ENCODE measurements at regions not wholly inside any gene's neighbourhood (a gene's known extent, or its start where the extent isn't known, plus 50 kb on each side); places are given as distances from the start of the nearest gene placed in this dataset.

DNA sequence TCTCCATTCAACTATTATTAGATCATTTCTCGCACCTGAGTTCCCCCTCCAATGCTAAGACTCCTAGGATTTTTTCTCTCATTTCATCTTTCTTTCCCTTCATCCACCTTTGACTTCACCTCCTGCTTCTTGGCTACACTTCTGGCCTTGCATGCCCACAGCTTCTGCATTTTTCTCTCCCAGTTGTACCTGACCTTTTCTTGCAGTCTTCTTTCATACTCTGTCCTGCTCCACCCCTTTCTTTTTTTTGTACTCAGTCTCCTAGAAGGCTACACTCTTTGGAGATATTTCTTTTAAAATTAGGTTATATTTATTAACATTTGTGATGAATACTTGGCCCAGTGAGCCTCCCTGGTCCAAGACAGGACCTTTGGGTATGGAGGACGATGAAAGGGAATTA is 190.4 kb downstream of the DEPDC1B start:
- TF ChIP-seq, protein P1, sequence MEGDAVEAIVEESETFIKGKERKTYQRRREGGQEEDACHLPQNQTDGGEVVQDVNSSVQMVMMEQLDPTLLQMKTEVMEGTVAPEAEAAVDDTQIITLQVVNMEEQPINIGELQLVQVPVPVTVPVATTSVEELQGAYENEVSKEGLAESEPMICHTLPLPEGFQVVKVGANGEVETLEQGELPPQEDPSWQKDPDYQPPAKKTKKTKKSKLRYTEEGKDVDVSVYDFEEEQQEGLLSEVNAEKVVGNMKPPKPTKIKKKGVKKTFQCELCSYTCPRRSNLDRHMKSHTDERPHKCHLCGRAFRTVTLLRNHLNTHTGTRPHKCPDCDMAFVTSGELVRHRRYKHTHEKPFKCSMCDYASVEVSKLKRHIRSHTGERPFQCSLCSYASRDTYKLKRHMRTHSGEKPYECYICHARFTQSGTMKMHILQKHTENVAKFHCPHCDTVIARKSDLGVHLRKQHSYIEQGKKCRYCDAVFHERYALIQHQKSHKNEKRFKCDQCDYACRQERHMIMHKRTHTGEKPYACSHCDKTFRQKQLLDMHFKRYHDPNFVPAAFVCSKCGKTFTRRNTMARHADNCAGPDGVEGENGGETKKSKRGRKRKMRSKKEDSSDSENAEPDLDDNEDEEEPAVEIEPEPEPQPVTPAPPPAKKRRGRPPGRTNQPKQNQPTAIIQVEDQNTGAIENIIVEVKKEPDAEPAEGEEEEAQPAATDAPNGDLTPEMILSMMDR (conservative IDR thresholded peaks at IDR 0.05): no peak
- TF ChIP-seq EZH2 (IDR thresholded peaks at IDR 0.05; ENCODE audit: low read depth): no peak
